NCI-H1417 treated with DMSO at 0.1 percent for 48 hours (cell line): ENCODE measurements at regions not wholly inside any gene's neighbourhood (a gene's known extent, or its start where the extent isn't known, plus 50 kb on each side); places are given as distances from the start of the nearest gene placed in this dataset.

Experiments used
- DNase-seq: peaks from one replicate; lab custom pipeline; 2025; lab: John Stamatoyannopoulos, UW

DNA sequence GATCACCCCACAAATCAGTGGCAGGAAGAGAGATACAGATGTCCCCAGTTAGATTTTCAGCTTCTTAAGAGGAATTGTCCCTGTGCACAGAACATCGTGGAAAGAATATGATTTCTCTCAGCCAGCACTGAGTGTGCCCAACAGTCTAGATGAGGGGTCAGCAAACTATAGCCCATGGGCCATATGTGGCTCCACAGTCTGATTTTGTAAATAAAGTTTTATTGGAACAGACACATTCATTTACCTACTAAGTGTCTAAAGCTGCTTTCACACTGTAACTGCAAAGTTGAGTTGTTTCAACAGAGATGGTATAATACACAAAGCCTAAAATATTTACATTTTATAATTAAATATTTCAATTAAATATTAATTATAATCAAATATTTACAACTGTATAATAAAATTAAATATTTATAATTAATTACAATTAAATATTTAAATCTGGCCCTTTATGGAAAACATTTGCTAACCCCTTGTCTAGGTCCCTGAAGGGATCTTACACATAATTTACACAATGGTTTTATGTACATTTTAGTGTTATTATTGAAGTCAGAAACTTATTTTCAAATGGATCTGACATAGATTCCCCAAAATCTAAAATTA, 407.6 kb downstream of the PTPRU start:
- DNase-seq = no peak

DNA sequence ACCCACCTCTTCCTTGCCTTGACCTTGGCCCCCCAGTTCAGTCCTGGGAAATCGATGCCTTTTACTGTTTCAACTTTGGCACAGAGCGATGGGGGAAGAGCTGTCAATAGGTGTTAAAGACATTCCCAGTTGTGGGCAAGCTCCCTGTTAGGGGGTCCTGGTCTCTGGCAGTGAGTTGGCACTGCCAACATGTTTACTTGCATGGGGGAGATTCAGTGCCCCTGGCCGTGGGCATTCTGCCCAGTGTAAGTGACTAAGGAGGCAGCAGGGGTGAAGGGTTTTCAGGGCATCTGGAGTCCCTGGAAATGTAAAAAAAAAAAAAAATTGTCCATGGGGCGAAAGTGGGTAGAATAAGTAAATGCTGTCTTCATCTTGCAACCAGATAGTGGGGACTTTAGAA, 407.0 kb downstream of the PTPRU start:
- DNase-seq = no peak

DNA sequence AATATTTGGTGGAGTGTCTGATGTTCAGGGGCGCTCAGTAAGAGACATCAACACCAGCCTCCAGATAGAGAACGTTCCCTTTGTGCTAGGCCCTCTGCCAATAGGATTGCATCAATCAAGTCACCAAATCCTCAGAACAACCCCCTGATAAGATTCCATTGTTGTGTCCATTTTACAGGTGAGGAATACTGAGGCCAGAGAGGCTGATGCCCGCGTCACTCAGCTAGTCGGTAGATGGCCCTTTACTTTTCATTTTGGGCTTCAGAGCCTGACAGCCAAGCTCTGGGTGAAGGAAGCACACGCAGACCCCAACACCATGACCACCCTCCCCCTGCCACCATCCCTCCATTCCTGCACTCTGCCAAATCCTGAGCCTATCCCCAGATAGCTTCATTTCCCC, 406.2 kb downstream of the PTPRU start:
- no peak for DNase-seq

DNA sequence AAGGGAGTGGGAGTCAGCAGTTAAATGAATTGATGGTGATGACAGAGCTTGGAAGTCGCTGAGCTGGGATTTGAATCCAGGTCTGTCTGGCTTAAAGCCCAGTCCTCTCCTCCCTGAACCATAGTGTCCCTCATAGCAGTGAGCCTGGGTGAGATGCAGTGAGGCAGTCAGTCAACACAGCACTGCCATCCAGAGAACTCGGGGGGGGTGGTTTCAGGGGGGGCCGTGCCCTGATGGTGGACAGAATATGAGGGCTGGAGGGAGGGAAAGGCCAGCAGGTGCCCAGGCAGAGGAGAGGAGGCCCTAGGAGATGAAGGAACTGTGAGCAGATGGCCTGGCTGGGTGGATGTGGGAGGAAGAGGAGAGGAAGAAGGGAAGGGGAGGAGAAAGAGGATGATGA, 405.6 kb downstream of the PTPRU start:
- DNase-seq = no peak

DNA sequence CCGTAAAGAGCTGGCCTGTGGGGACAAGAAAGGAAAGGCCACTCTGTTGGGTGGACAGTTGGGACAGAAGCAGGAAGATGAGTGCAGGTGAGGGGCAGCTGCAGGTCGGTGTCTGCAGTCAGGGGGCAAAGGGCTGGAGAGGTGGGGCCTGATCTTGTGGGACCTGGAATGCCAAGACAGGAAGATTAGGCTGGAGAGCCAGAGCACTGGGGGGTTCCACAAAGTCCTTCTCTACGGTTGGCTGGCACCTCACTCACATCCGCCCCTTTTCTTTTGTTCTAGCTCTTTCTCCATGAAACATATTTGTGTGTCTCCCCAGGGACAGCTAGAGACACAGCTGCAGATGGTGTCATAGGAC, 404.1 kb downstream of the PTPRU start:
- no peak for DNase-seq

DNA sequence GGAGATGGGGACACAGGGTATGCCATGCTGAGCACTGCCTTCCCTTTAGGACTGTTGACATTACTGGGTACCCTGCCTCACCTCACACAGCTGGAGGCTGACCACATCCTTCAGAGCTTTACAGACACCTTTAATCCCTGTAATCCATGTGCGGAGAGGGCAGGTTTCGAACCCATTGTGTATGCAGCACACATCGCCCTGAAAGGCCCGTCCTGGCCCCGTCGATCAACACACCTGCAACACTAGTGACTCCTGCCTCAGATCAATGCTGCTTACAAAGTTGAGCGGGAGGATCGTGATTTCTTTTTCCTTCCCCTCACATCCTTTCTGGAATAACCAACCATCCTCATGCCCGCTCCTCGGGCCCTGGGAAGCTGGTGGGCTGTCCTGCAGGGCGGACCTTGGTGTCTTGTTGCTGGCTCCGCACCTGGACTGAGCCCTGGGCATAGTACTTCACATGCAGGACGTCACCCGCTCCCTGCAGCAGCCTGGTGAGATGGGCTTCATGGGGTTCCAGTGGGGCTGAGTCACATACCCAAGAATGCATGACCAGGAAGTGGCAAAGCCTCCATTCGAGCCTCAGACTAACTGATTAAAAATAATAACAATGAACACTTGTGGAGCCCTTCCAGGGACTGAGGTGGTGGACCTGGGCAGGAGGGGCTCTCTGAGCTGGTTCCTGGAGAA, 403.6 kb downstream of the PTPRU start:
- no peak for DNase-seq

DNA sequence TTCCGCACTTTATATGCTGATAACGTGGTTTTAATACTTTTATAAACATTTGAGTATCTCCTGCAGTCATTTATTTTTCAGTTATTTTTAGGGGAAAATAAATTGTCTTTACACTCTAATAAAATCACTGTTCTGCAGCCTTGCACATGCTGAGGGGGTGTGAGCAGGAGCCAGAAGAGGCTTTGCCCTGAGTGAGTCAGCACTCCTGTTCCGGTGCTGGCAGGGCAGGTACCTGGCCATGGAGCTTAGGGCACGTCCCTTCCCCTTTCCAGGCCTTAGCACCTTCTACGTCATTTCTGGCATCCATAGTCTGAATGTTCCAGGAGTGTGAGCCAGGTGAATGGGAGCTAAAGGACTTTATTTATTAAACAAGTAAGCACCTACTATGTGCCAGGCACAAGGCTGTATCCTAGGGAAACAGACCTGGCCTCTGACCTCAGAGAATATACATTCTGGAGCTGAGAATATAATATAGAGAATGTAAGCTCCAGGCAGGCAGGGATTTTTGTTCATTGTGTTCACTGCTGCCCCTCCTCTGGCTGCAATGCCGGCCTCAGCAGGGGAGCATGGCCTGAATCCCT, 402.9 kb downstream of the PTPRU start:
- DNase-seq = no peak

DNA sequence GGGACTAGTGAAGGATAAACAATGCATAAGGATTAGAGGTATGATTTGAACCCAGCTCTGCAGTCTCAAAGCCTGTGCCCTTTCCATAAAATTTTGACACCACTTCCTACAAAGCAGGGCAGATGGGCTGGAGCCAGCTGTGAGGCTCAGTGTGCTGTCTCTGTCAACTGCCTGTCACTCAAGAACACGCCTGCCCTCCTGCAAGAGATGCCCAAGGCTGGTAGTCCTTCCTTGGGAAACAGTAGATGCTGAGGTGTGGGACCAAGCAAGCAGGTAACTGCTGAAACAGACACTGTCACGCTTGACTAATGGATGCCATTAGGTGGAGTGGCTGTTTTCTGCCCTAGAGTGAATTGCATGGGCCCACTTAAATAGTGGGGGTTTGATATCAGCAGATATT, 402.0 kb downstream of the PTPRU start:
- no peak for DNase-seq

DNA sequence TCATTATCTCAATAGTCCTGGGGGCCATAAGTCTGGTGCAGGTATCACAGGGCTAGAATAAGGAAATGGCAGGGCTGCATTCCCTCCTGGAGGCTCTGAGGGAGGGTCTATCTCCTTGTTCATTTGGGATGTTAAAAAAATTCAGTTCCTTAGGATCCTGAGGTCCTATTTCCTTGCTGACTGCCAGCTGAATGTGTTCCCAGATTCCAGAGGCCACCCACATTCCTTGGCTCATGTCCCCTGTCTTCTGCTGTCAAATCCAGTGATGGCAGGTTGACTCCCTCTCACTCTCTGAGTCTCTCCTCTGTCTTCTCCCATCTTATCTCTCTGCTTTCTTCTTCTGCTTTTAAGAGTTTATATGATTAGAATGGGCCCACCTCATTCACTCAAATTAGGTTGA, 400.6 kb downstream of the PTPRU start:
- no peak for DNase-seq

DNA sequence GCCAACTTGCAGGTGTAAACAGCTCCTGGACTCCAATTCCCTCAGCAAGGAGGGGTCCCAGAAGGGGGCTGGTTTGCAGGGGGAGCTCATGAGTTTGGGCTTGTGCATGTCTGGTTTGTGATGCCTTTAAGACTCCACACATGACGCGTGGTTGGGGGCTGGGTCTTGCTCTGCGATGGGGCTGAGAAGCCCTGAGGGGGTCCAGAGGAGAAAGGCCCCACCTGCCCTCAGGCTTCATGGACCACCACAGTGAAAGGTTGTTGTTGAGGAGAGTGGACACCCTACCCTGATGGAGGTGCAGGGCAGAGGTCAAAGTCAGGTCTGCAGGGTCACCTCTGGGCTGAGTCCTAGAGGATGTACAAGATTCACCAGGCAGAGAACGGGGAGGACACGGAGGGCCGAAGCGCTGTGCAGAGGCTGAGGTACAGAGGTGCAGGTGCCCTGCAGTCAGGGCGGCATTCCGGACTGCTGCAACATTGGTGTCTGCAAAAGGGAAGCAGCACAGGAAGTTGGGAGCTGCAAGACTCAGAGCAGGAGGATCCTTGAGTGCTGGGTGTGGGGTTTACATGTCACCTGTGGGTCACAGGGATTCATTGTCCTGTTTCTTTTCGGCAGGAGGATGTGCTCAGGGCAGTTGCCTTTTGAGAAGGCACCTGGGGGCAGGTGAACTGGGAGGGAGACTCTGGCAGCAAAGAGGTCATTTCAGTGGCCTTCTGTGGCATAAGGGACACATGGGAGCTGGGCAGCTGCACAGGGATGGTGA, 399.4 kb downstream of the PTPRU start:
- no peak for DNase-seq

DNA sequence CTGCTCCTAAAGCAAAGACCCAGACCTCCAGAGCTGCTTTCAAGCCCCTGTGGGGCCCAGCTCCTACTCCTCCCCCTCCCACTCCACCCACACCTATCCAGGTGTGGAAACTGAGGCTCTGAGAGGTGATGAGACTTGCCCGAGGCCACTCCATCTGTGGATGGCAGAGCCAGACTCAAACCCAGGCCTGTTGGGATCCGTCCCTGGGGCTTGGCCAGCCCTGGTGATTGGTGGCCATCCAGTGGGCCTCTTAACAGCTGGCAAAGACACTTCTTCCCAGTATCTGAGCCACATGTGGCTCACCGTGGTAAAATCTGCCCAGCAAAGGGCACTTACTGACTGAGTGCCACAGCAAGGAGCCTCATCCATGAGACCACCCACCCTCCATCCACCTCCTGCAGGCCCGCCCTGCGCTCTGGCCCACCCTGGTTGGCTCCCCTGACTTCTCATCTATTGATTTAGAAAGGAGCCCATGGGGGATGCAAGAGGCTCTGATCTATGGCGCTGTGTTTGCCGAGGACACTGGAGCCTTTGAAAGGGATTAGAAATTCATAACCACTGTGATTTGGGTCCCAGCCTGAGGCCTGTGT, 398.5 kb downstream of the PTPRU start:
- no peak for DNase-seq

DNA sequence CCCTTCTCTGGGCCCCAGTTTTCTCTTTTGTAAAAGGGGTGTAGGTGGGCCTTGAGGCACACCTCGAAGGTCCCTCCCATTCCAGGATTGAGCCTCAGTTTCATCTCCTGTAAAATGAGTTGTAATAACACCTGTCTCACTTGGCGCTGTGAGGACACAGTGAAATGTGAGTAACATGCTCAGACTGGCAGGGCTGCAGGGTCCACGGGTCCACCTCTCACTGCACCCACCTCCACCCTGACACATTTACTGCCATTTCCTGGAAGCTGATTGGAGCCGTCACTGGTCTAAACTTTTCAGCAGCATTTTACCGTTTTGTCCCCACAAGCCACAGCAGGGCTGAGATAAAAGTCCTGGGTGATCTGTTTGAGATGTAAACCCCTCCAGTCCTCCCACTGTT, 398.0 kb downstream of the PTPRU start:
- DNase-seq = no peak

DNA sequence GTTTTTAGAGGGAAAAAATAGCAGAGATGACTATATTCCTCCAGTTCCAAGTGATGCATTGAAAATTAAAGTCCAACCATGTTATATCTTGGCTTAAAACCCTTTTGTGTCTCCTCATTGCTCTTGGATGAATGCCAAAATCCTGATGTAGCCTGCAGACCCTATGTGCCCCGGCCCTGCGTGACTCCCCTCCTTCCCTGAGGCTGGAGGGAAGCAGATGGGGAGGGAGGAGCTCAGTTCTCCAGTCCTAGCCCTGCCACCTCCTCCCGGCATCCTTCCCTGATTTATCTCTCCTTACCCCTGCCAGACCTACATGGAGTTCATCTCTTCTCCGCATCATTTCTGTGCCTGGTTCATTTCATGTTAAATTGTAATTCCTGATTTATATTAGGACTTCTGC, 397.4 kb downstream of the PTPRU start:
- DNase-seq = no peak

DNA sequence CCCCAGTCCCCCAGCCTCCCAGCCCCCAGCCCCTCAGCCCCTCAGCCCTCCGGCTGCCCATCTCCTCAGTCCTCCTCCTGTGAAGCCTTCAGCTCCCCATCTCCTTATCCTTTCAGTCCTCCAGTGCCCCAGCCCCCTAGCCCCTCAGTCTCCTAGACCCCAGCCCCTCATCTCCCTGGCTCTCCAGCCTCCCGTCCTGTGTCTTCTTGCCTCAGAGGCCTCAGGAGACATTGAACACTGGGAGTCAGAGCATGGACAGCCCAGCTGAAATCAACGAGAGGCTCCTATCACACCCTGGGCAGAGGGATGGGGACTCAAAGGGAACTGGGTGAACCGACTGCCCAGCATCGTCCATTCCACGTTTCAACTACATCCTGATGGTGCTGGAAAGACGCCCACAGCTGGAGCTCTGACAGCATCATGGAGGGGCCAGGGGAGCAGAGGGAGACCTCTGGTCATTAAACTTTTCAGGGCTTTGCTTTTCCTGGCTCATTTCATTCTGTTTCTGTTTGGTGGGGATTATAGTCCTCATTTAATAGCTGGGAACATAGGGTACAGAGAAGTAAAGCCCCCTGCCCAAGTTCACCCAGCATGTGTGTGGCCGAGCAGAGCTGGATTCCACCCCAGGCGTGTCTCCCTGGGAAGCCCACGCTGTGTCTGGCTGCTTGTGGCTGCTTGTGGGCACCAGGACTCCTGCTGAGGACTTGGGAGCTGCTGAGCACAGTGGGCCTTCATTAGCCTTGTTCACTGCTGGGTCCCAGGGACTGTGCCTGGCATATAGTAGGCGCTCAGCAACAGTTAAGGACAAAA, 396.7 kb downstream of the PTPRU start:
- DNase-seq = no peak

DNA sequence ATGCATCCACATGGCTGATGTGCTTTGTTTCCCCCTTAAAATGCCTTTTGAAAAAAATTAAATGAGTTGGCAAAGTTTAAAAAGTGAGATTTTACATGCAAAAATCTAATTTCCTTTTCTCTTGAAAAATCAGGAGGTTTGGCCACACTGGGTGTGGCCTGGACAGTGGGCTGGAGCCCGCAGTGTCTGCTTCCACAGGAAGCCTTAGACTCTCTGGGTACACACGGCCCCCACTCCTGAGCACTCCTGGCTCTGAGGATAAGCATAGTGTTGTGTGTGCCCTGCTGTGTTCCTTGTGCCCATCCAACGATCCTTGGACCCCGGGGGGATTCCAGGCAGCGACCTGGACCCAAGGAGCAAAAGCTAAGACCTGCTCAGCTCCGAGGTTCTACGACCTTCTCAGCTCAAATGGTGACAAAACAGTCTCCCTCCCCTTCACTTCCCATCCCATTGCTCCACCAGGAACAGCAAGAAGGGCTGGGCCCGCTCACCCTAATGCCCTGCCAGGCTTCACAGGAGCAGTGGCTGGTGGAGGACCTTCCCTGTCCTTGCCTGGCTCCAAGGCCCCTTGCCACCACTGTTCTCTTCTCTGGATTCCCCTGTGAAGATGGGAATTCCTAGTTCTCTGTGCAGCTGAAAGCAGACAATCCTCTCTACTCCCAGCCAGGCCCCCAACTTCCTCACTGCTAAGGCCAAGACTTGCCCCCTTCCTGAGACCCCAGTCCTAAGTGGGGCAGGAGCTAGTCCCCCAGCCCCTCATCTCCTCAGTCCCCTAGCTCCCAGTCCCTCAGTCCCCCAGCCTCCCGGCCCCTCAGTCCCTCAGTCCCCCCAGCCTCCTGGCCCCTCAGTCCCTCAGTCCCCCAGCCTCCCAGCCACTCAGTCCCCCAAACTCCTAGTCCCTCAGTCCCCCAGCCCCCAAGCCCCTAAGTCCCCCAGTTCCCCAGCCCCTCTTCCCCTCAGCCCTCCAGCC, 395.8 kb downstream of the PTPRU start:
- DNase-seq = no peak

DNA sequence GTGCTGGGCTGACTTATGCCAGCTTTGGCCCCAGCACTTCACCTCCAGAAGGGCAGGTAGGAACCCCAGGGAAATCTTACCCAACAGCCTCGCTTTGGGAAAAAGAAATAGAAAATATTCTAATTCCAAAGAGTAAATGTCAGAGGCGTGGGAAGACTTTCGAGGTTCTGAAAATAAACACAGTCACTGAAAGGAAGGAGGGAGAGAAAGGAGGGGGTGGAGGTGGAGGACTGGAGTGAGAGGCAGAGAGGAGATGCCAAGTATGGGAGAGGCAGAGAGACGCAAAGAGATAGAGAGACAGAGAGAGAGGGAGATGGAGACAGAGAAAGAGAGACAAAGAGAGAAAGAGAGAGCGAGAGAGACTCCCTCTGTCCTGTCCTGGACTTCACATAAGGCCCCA, 395.0 kb downstream of the PTPRU start:
- DNase-seq = no peak

DNA sequence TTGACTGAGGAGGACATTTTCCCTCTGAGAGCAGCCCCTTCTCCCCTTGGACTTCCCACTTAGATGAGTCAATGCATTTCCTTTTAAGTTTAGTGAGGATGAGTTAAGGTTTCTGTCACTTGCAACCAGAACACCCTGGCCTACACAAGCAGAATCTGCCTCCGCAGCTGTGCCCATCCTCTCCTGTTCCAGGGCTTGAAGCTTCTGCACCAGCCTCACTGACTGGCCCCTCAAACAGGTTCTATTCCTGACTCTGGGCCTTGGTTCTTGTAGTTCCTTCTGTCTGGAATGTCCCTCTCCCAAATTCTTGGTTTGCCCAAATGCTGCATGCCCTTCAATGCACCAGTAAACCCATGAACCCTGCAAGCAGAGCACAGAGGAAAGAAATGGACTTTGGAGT, 394.4 kb downstream of the PTPRU start:
- DNase-seq = no peak

DNA sequence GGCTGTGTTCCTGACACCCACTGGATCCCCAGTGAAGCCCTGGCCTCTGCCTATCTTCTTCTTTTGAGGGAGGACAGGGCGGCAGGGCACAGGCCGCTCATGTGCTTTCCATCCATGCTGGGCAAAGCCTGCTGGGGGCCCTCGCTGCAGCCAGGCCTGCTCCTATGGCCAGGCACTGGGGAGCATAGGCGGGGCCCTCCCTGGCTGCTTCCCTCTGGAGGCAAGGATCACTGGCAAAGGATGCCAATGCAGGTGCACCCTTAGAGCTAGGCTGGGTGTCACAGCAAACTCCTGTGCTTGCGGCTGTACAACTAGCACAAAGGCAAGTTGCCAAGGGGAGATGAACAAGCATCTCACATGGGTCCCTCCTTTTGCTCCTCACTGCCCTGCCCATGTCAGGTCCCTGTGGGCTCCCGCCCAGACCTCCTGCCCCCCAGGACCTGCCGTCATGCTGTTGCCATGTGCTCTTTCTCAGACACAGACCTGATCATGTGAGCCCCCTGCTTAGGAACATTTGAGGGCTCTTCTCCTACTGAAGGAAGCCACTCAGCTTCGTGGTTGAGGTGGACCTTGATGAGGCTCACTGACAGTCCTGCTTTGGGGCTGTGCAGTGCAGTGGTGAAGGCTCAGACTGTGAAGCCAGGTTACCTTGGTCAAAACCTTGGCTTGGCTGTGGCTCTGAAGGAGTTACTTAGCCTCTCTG, 393.6 kb downstream of the PTPRU start:
- no peak for DNase-seq

DNA sequence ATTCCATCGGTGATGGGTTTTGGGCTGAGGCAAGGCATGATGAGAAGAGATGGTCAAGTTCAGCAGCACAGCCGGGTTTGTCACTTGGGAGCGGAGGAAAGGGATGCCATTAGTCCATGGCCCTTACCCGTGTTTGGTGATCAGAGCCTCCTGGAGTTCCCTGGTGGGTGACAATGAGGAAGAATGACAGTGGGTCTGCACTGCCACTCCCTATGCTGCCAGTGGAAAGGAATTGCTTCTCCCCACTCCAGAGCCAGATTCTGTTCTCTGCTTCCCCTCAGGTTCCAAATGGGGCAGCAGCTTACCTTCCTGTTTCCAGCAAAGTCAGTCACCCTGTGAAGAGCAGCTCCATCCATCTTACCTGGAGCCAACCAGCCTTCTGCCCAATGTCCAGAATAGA, 393.1 kb downstream of the PTPRU start:
- DNase-seq = no peak

DNA sequence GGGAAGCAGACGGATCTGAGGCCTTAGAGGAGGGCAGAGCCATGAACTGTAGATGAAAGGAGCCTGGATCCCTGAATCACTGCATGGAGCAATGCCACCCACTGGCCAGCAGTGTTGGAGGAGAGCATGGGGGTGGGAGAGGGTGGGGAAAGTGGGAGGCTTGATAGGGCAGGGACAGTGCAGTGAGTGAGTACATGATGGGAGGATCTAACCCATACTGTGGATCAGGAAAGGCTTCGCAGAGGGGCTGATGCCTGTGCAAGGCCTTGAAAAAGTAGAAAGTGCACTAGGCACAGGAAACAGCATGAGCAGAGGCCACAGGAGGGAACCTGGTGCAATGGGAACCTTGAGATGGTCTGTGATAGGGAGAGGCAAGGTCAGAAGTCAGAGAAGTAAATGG, 391.9 kb downstream of the PTPRU start:
- no peak for DNase-seq
